ENCODE measurements at regions not wholly inside any gene's neighbourhood (a gene's known extent, or its start where the extent isn't known, plus 50 kb on each side); places are given as distances from the start of the nearest gene placed in this dataset.

DNA sequence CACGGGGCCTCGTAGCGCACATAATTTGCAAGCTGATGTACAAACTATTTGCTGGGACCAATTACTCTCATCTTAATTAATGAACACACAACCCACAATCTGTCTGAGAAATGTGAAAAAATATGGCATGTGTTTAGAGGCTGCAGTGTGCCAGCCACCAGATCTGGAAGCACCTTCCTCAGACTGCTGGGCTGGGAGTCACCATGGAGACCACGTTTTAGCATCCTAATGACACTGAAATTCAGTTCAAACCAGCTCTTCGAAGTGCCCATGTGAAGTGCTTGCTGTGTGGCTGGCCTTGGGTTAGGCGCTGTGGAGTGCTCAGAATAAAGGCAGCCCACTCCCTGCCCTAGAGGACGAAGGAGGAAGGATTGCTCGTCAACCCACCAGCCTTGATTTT, 482.4 kb downstream of the OMA1 start:
- Histone ChIP-seq H3K4me3 (no peak overlapping the region), H3K27ac (no peak overlapping the region), H3K27me3 (replicated peaks; ENCODE audit: insufficient read depth) (no peaks in the 10 kb centered on the region), H3K36me3 (no peaks in the 10 kb centered on the region), H3K9me3 (no peaks in the 10 kb centered on the region), H3K4me1 (ENCODE audit: control insufficient read depth in 1 of 2, low read depth in 2 of 2) (no peaks in the 10 kb centered on the region)
- TF ChIP-seq, protein P1, sequence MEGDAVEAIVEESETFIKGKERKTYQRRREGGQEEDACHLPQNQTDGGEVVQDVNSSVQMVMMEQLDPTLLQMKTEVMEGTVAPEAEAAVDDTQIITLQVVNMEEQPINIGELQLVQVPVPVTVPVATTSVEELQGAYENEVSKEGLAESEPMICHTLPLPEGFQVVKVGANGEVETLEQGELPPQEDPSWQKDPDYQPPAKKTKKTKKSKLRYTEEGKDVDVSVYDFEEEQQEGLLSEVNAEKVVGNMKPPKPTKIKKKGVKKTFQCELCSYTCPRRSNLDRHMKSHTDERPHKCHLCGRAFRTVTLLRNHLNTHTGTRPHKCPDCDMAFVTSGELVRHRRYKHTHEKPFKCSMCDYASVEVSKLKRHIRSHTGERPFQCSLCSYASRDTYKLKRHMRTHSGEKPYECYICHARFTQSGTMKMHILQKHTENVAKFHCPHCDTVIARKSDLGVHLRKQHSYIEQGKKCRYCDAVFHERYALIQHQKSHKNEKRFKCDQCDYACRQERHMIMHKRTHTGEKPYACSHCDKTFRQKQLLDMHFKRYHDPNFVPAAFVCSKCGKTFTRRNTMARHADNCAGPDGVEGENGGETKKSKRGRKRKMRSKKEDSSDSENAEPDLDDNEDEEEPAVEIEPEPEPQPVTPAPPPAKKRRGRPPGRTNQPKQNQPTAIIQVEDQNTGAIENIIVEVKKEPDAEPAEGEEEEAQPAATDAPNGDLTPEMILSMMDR (IDR thresholded peaks at IDR 0.05) = no peak
- ATAC-seq (ENCODE audit: insufficient number of reproducible peaks, low FRiP score, low read depth) = no peak
- DNase-seq (ENCODE audit: low spot score) = no peak

- DNase-seq (ENCODE audit: low spot score) (no peak), ATAC-seq (ENCODE audit: insufficient number of reproducible peaks, low FRiP score, low read depth) (no peak)
- no peak overlapping the region for H3K27ac ChIP-seq
- no peak overlapping the region for H3K4me3 ChIP-seq
- no peaks in the 10 kb centered on the region for H3K27me3 ChIP-seq (replicated peaks; ENCODE audit: insufficient read depth)
- H3K36me3 ChIP-seq = no peaks in the 10 kb centered on the region
- no peaks in the 10 kb centered on the region for H3K4me1 ChIP-seq (ENCODE audit: control insufficient read depth in 1 of 2, low read depth in 2 of 2)
- TF ChIP-seq, protein P1 (IDR thresholded peaks at IDR 0.05) = no peak
- H3K9me3 ChIP-seq = no peaks in the 10 kb centered on the region
Observed at GRCh38 chr1:58063095-58063494, 483.4 kb downstream of the OMA1 start.

DNA sequence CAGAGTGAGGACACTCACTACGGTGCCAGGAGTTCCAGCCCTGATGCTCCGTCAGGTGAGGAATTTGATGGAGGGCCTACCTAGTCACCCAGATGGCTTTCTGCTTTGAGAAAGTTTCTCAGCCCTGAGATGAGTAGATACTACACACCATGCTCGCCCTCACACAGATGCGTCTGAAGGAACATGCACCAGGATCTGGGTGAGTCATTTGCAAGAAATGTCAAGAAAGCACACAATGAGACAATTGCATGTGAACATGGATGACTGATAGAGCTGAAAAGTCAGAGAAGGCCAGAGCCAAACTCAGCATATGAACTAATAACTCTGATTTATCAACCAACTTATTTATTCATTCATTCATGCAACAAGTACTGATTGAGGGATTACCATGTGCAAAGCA, 483.9 kb downstream of the OMA1 start:
- Histone ChIP-seq H3K4me1 (ENCODE audit: control insufficient read depth in 1 of 2, low read depth in 2 of 2) (no peaks in the 10 kb centered on the region), H3K4me3 (no peak overlapping the region), H3K36me3 (no peaks in the 10 kb centered on the region), H3K27me3 (replicated peaks; ENCODE audit: insufficient read depth) (no peaks in the 10 kb centered on the region), H3K9me3 (no peaks in the 10 kb centered on the region), H3K27ac (no peak overlapping the region)
- TF ChIP-seq, protein P1 (IDR thresholded peaks at IDR 0.05) = no peak
- no peak for DNase-seq (ENCODE audit: low spot score)
- no peak for ATAC-seq (ENCODE audit: insufficient number of reproducible peaks, low FRiP score, low read depth)

DNA sequence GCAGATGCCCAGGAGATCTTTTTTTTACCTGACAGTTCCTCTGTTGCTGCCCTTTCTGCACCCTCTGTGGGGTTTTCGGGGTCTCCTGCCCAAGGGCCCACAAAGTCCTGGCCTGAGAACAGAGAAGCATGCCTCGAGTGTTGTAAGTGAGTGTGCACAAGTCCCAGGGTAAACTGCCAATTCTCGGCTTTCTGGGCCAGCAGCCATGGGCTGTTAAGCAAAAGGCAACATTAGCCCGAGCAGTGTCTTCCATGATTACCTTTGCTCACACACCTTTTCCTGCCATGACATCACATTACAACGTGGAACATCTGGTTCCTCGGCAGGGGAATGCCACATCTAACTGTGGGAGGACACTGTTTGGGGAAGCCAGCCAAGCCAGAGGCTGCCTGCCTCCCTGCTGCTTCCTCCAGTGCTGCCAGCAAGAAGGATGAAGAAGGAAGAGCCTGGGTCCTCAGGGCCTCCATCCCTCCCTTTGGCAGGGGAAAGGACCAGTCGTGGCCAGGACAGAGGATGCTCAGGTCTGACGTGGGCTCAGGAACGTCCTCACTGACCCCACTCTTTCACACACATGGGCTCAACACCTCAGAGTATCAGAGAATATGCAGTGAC, 485.9 kb downstream of the OMA1 start:
- Histone ChIP-seq H3K4me3 (no peak overlapping the region), H3K9me3 (no peaks in the 10 kb centered on the region), H3K36me3 (no peaks in the 10 kb centered on the region), H3K27ac (no peak overlapping the region), H3K27me3 (replicated peaks; ENCODE audit: insufficient read depth) (no peaks in the 10 kb centered on the region), H3K4me1 (ENCODE audit: control insufficient read depth in 1 of 2, low read depth in 2 of 2) (no peaks in the 10 kb centered on the region)
- DNase-seq (ENCODE audit: low spot score) (no peak), ATAC-seq (ENCODE audit: insufficient number of reproducible peaks, low FRiP score, low read depth) (no peak)
- TF ChIP-seq, protein P1 (IDR thresholded peaks at IDR 0.05) = no peak

- Histone ChIP-seq H3K4me1 (ENCODE audit: control insufficient read depth in 1 of 2, low read depth in 2 of 2) (no peaks in the 10 kb centered on the region), H3K9me3 (no peaks in the 10 kb centered on the region), H3K36me3 (no peaks in the 10 kb centered on the region), H3K27me3 (replicated peaks; ENCODE audit: insufficient read depth) (no peaks in the 10 kb centered on the region), H3K4me3 (no peak overlapping the region), H3K27ac (no peak overlapping the region)
- TF ChIP-seq, protein P1 (IDR thresholded peaks at IDR 0.05) = no peak
- no peak for ATAC-seq (ENCODE audit: insufficient number of reproducible peaks, low FRiP score, low read depth)
- no peak for DNase-seq (ENCODE audit: low spot score)
Observed at GRCh38 chr1:58059789-58060188, 486.7 kb downstream of the OMA1 start.

All from thoracic aorta (tissue), 2 donors.